AG04450 (cell line): ENCODE measurements at regions not wholly inside any gene's neighbourhood (a gene's known extent, or its start where the extent isn't known, plus 50 kb on each side); places are given as distances from the start of the nearest gene placed in this dataset.

Experiments used
- CTCF ChIA-PET: fragments of 300-600, 350-600 bp; formaldehyde crosslinking; extraction: SDS; loops from one replicate; lab custom pipeline; 2022; ENCODE audit warnings: antibody characterized with exemption, inconsistent platforms; lab: Charles Lee
- POLR2A ChIA-PET: fragments of 350-600 bp; formaldehyde crosslinking; extraction: SDS; loops from one replicate; lab custom pipeline; 2021; ENCODE audit warnings: antibody characterized with exemption, inconsistent platforms; lab: Yijun Ruan, JAX
- DNase-seq: peaks from one replicate; pipeline ENCODE4 v3.0.0-alpha.2; 2011; ENCODE audit warnings: low read depth, low spot score
- H3K27ac ChIP-seq: one replicate; pipeline ENCODE4 v1.5.1; 2012; ENCODE audit warnings: low read depth, low read length, control low read depth
- H3K27me3 ChIP-seq: one replicate; pipeline ENCODE4 v1.6.0; 2012; ENCODE audit warnings: low read length; ENCODE audit not compliant: control insufficient read depth, insufficient read depth
- H3K4me3 ChIP-seq: 2 replicates; pipeline ENCODE4 v1.5.1; 2011; ENCODE audit warnings: mild to moderate bottlenecking, low read depth, low read length, control low read depth
- H3K9me3 ChIP-seq: 2 replicates; pipeline ENCODE4 v1.5.1; 2012; ENCODE audit warnings: low read length; ENCODE audit not compliant: control insufficient read depth, insufficient read depth
- TF ChIP-seq, protein P1 (sequence below): IDR thresholded peaks from 2 replicates; pipeline ENCODE4 v1.5.1; 2011; ENCODE audit warnings: low read depth, low read length, control low read depth, inconsistent platforms

DNA sequence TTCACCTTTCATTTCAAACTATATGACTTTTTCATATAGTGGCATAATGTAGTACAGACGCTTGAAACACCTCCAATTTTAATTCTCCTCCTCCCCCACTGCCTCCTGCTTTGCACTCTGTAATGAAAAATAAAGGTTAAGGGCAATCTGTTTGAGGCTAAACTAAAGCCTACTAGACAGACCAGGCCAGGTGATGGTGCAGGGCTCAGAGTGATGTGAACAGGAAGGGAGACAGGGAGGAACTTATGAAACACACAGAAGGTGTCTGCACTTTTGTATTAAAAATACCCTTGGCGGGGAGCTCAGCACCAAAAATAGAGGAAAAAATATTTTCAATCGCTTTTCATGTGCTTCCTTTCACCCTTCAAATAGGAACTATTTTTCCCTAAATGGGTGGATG, 415.4 kb downstream of the LMO4 start:
- Histone ChIP-seq H3K9me3 (no peaks in the 10 kb centered on the region), H3K27me3 (no peaks in the 10 kb centered on the region), H3K27ac (no peak overlapping the region), H3K4me3 (no peak overlapping the region)
- ChIA-PET CTCF (interaction anchor here (0.6 kb wide), 1 partner anchor 1256 kb away, joined by 6 read pairs; no protein-coding TSS in a partner anchor), POLR2A (no interaction called here)
- no peak for DNase-seq
- TF ChIP-seq, protein P1, sequence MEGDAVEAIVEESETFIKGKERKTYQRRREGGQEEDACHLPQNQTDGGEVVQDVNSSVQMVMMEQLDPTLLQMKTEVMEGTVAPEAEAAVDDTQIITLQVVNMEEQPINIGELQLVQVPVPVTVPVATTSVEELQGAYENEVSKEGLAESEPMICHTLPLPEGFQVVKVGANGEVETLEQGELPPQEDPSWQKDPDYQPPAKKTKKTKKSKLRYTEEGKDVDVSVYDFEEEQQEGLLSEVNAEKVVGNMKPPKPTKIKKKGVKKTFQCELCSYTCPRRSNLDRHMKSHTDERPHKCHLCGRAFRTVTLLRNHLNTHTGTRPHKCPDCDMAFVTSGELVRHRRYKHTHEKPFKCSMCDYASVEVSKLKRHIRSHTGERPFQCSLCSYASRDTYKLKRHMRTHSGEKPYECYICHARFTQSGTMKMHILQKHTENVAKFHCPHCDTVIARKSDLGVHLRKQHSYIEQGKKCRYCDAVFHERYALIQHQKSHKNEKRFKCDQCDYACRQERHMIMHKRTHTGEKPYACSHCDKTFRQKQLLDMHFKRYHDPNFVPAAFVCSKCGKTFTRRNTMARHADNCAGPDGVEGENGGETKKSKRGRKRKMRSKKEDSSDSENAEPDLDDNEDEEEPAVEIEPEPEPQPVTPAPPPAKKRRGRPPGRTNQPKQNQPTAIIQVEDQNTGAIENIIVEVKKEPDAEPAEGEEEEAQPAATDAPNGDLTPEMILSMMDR = no peak

DNA sequence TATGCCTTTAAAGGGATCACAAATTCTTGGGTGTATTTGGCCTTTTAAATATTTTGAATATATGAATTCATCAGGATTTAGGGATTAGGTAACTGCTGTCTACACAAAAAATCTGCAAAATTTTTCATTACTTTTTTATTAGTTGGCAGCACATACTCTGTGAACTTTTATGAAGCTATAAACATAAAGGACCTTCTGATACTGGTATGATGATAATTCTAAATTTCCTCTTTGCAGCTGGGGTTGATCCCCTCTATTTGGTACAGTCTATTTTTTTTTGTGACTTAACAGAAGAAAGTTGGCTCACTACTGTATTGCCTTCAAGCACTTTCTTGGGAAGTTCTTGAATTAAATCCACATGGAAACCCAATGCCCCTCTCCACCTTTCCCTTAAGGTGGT, 416.1 kb downstream of the LMO4 start:
- no peaks in the 10 kb centered on the region for H3K9me3 ChIP-seq
- H3K27me3 ChIP-seq = no peaks in the 10 kb centered on the region
- TF ChIP-seq, protein P1 = no peak
- POLR2A ChIA-PET = no interaction called here
- no peak overlapping the region for H3K4me3 ChIP-seq
- CTCF ChIA-PET = no interaction called here
- H3K27ac ChIP-seq = no peak overlapping the region
- no peak for DNase-seq

DNA sequence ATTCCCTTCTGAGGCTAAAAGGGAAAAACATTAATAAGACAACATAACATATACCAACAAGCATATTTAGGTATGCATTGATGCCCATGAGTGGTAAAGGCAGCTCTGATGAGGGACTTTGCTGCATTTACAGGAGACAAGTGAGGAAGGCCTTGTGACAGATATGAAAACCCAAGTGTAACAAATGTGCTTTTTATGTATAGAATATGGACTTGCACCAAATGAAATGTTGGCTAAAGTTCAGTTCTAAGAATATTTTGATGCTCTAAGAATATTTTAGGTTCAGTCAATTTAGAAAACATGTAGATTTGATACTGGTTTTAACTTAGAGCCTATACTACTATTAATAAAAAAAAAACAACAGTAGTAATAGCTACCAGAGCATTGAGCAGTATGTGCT, 424.7 kb downstream of the LMO4 start:
- no peaks in the 10 kb centered on the region for H3K27me3 ChIP-seq
- H3K4me3 ChIP-seq = no peak overlapping the region
- DNase-seq = no peak
- POLR2A ChIA-PET = interaction anchor here (1.0 kb wide), 1 partner anchor 68 kb away, joined by 3 read pairs; no protein-coding TSS in a partner anchor
- TF ChIP-seq, protein P1 = no peak
- CTCF ChIA-PET = interaction anchor here (0.7 kb wide), 1 partner anchor 200 kb away, joined by 3 read pairs; no protein-coding TSS in a partner anchor
- no peak overlapping the region for H3K27ac ChIP-seq
- no peaks in the 10 kb centered on the region for H3K9me3 ChIP-seq

DNA sequence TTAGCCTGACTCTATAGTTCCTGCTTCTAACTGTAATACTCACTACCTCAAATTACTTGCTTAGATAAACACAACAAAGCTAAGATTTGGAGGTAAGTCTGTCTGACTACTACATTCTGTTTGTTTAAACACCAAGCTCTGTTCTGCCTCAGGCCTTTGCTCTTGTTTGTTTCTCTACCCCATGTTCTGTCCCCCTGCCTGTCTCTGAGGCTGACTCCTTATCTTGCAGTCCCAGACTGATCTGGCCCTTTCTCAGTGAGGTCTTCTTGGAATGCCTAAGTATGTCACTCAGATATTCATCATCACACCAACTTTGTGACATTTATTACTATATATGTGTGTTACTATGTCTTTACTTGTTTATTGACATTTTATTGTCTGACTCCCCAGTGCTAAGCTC, 425.5 kb downstream of the LMO4 start:
- ChIA-PET POLR2A (interaction anchor here (1.0 kb wide), 1 partner anchor 69 kb away, joined by 3 read pairs; no protein-coding TSS in a partner anchor), CTCF (interaction anchor here (1.7 kb wide), 1 partner anchor 428 kb away, joined by 4 read pairs; no protein-coding TSS in a partner anchor)
- H3K27ac ChIP-seq = no peak overlapping the region
- no peaks in the 10 kb centered on the region for H3K9me3 ChIP-seq
- H3K27me3 ChIP-seq = no peaks in the 10 kb centered on the region
- H3K4me3 ChIP-seq = no peak overlapping the region
- DNase-seq = no peak
- TF ChIP-seq, protein P1 = no peak

DNA sequence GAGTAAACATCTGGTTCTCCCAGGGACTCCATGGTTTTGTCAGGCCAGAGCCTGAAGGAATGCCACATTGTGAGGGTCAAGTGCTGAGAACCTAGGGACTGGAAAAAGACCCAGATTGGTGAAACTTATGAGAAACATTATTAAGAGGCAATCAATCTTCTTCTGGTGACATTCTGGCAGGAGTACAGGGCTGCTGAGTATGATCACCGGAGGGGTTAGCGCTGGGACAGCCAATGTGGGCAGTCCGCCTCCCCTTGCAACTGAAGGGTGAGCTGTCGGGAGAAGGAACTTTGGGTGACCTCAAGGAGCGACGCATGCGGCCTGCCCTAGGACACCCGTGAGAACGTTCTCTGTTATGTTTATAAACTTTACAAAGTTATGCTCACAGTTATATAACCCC, 429.0 kb downstream of the LMO4 start:
- POLR2A ChIA-PET = no interaction called here

More for the DNA sequence above, 429.0 kb downstream of the LMO4 start:
- no peak overlapping the region for H3K27ac ChIP-seq
- TF ChIP-seq, protein P1 = no peak
- H3K9me3 ChIP-seq = no peaks in the 10 kb centered on the region
- no peak for DNase-seq
- H3K4me3 ChIP-seq = no peak overlapping the region
- CTCF ChIA-PET = no interaction called here
- H3K27me3 ChIP-seq = no peaks in the 10 kb centered on the region
